ENCODE measurements at regions not wholly inside any gene's neighbourhood (a gene's known extent, or its start where the extent isn't known, plus 50 kb on each side); places are given as distances from the start of the nearest gene placed in this dataset.

- no peaks in the 10 kb centered on the region for H3K9me3 ChIP-seq (ENCODE audit: low read depth, low read length, poor library complexity, severe bottlenecking)
- ChIA-PET POLR2A (ENCODE audit: low non-redundant PET) (no interaction called here), CTCF (no interaction called here)
- TF ChIP-seq CTCF (conservative IDR thresholded peaks at IDR 0.05; ENCODE audit: low read depth, low read length), result no peak
- no peak for TF ChIP-seq EZH2 (IDR thresholded peaks at IDR 0.05; ENCODE audit: borderline replicate concordance, low read depth, low read length, poor library complexity, severe bottlenecking)
- peaks cover 5% of the 10 kb centered on the region for H3K4me1 ChIP-seq (ENCODE audit: insufficient read depth, low read length, poor library complexity, severe bottlenecking)
- H3K36me3 ChIP-seq (ENCODE audit: insufficient read depth, low read length, poor library complexity, severe bottlenecking), result no peaks in the 10 kb centered on the region
- H3K4me3 ChIP-seq (ENCODE audit: low read depth, low read length, poor library complexity, severe bottlenecking), result no peak overlapping the region
- peak; percentile 49 for DNase-seq (ENCODE audit: low spot score)
- intact Hi-C loops (cut with micrococcal nuclease; ENCODE audit: unreplicated experiment), result no loop called here
- no peak overlapping the region for H3K27ac ChIP-seq (ENCODE audit: low read depth, low read length, poor library complexity, severe bottlenecking)
- no TSS peak for BruUV-seq (replicated peaks)
- no peaks in the 10 kb centered on the region for H3K27me3 ChIP-seq (replicated peaks; ENCODE audit: insufficient read depth, low read depth, low read length, poor library complexity)
Observed at GRCh38 chr5:145479271-145479670, 355.9 kb downstream of the PRELID2 start.

GRCh38 chr5:145478651-145479050 is 356.5 kb downstream of the PRELID2 start:
- Histone ChIP-seq H3K9me3 (ENCODE audit: low read depth, low read length, poor library complexity, severe bottlenecking) (no peaks in the 10 kb centered on the region), H3K4me1 (ENCODE audit: insufficient read depth, low read length, poor library complexity, severe bottlenecking) (peaks cover 5% of the 10 kb centered on the region), H3K36me3 (ENCODE audit: insufficient read depth, low read length, poor library complexity, severe bottlenecking) (no peaks in the 10 kb centered on the region), H3K27me3 (replicated peaks; ENCODE audit: insufficient read depth, low read depth, low read length, poor library complexity) (no peaks in the 10 kb centered on the region), H3K4me3 (ENCODE audit: low read depth, low read length, poor library complexity, severe bottlenecking) (no peak overlapping the region), H3K27ac (ENCODE audit: low read depth, low read length, poor library complexity, severe bottlenecking) (no peak overlapping the region)
- TF ChIP-seq EZH2 (IDR thresholded peaks at IDR 0.05; ENCODE audit: borderline replicate concordance, low read depth, low read length, poor library complexity, severe bottlenecking) (no peak), CTCF (conservative IDR thresholded peaks at IDR 0.05; ENCODE audit: low read depth, low read length) (no peak)
- no TSS peak for BruUV-seq (replicated peaks)
- ChIA-PET CTCF (no interaction called here), POLR2A (ENCODE audit: low non-redundant PET) (no interaction called here)
- DNase-seq (ENCODE audit: low spot score), result no peak
- intact Hi-C loops (cut with micrococcal nuclease; ENCODE audit: unreplicated experiment), result no loop called here

- Histone ChIP-seq H3K4me1 (ENCODE audit: insufficient read depth, low read length, poor library complexity, severe bottlenecking) (peaks cover 18% of the 10 kb centered on the region), H3K27ac (ENCODE audit: low read depth, low read length, poor library complexity, severe bottlenecking) (no peak overlapping the region), H3K4me3 (ENCODE audit: low read depth, low read length, poor library complexity, severe bottlenecking) (no peak overlapping the region), H3K27me3 (replicated peaks; ENCODE audit: insufficient read depth, low read depth, low read length, poor library complexity) (no peaks in the 10 kb centered on the region), H3K9me3 (ENCODE audit: low read depth, low read length, poor library complexity, severe bottlenecking) (no peaks in the 10 kb centered on the region), H3K36me3 (ENCODE audit: insufficient read depth, low read length, poor library complexity, severe bottlenecking) (no peaks in the 10 kb centered on the region)
- POLR2A ChIA-PET (ENCODE audit: low non-redundant PET), result no interaction called here
- CTCF ChIA-PET, result no interaction called here
- TF ChIP-seq EZH2 (IDR thresholded peaks at IDR 0.05; ENCODE audit: borderline replicate concordance, low read depth, low read length, poor library complexity, severe bottlenecking), result no peak
- no peak for TF ChIP-seq CTCF (conservative IDR thresholded peaks at IDR 0.05; ENCODE audit: low read depth, low read length)
- intact Hi-C loops (cut with micrococcal nuclease; ENCODE audit: unreplicated experiment), result no loop called here
- DNase-seq (ENCODE audit: low spot score), result peak; percentile 29
- no TSS peak for BruUV-seq (replicated peaks)
Observed at GRCh38 chr5:145473042-145473642, 362.0 kb downstream of the PRELID2 start.

All from A673 (cell line).